ENCODE measurements at regions not wholly inside any gene's neighbourhood (a gene's known extent, or its start where the extent isn't known, plus 50 kb on each side); places are given as distances from the start of the nearest gene placed in this dataset.
"Not testable (repeated sequence)": the region's sequence is repeated elsewhere in the genome, so short reads cannot be mapped to it uniquely, and the experiment has no call there.

DNA sequence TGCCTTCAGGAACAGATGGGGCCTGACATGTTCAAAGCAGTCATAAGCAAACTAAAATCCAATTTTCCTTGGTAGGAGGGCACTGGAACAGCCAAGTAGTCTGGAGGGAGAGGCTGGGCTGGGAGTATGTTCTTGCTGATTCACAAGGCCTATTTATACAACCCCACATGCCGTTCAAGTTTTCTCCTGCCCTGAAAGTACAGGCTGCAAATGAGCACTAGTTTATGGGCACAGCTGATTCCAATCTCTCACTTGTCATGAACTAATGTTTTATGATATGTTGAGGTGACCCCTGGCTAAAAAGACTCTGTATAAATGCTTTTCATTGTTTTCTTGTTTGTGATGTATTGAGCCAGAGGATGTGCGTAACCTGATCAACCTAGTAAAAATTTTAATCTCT, 183.4 kb upstream of the SRD5A2 start:
- no peaks in the 10 kb centered on the region for H3K36me3 ChIP-seq (ENCODE audit: insufficient read depth, insufficient read length, low read length)
- DNase-seq (ENCODE audit: low read depth, low spot score), result no peak
- H3K4me1 ChIP-seq (ENCODE audit: insufficient read depth, insufficient read length), result no peaks in the 10 kb centered on the region
- H3K9me3 ChIP-seq (ENCODE audit: insufficient read depth, low read length), result no peaks in the 10 kb centered on the region
- TF ChIP-seq YY1 (IDR thresholded peaks at IDR 0.05; ENCODE audit: insufficient read depth, insufficient read length) (no peak), SUZ12 (IDR thresholded peaks at IDR 0.05; ENCODE audit: extremely low read depth, insufficient read depth, insufficient read length) (no peak), ZNF274 (IDR thresholded peaks at IDR 0.05; ENCODE audit: low read depth, low read length) (no peak)
- H3K27me3 ChIP-seq (ENCODE audit: insufficient read depth, insufficient read length), result no peaks in the 10 kb centered on the region
- H3K4me3 ChIP-seq (ENCODE audit: insufficient read length, low read depth), result no peak overlapping the region
- no peak overlapping the region for H3K9ac ChIP-seq (ENCODE audit: insufficient read length, low read depth)

DNA sequence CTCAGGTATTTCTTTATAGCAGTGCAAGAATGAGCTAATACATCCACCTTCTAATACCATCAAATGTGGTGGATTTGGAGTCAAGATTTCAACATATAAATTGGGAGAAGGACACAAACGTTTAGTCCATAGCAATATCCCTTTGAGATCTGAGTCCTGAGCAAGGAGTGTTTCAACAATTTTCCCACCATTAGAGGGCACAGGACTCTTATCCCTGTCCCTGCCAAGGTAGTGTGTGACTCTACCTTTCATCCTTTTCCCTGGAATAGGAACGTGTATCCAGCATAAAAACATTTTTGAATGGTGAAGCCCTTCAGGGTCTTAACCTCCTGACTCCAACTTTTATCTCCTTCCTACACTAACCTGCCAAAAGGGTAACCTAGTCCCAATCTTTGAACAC, 181.3 kb upstream of the SRD5A2 start:
- no peak overlapping the region for H3K4me3 ChIP-seq (ENCODE audit: insufficient read length, low read depth)
- no peak overlapping the region for H3K9ac ChIP-seq (ENCODE audit: insufficient read length, low read depth)
- H3K4me1 ChIP-seq (ENCODE audit: insufficient read depth, insufficient read length), result no peaks in the 10 kb centered on the region
- no peaks in the 10 kb centered on the region for H3K9me3 ChIP-seq (ENCODE audit: insufficient read depth, low read length)
- no peak for DNase-seq (ENCODE audit: low read depth, low spot score)
- no peaks in the 10 kb centered on the region for H3K36me3 ChIP-seq (ENCODE audit: insufficient read depth, insufficient read length, low read length)
- TF ChIP-seq YY1 (IDR thresholded peaks at IDR 0.05; ENCODE audit: insufficient read depth, insufficient read length) (no peak), ZNF274 (IDR thresholded peaks at IDR 0.05; ENCODE audit: low read depth, low read length) (no peak), SUZ12 (IDR thresholded peaks at IDR 0.05; ENCODE audit: extremely low read depth, insufficient read depth, insufficient read length) (no peak)
- H3K27me3 ChIP-seq (ENCODE audit: insufficient read depth, insufficient read length), result no peaks in the 10 kb centered on the region

DNA sequence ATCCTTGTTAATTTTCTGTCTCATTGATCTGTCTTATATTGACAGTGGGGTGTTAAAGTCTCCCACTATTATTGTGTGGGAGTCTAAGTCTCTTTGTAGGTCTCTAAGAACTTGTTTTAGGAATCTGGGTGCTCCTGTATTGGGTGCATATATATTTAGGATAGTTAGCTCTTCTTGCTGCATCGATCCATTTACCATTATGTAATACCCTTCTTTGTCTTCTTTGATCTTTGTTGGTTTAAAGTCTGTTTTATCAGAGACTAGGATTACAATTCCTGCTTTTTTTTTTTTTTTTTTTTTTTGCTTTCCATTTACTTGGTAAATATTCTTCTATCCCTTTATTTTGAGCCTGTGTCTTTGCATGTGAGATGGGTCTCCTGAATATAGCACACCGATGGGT, 176.6 kb upstream of the SRD5A2 start:
- DNase-seq (ENCODE audit: low read depth, low spot score); H3K4me1 ChIP-seq (ENCODE audit: insufficient read depth, insufficient read length); H3K4me3 ChIP-seq (ENCODE audit: insufficient read length, low read depth); H3K27me3 ChIP-seq (ENCODE audit: insufficient read depth, insufficient read length); H3K9me3 ChIP-seq (ENCODE audit: insufficient read depth, low read length); H3K9ac ChIP-seq (ENCODE audit: insufficient read length, low read depth); H3K36me3 ChIP-seq (ENCODE audit: insufficient read depth, insufficient read length, low read length): not testable (repeated sequence)

- H3K4me3 ChIP-seq (ENCODE audit: insufficient read length, low read depth); H3K27me3 ChIP-seq (ENCODE audit: insufficient read depth, insufficient read length); DNase-seq (ENCODE audit: low read depth, low spot score); H3K9ac ChIP-seq (ENCODE audit: insufficient read length, low read depth); H3K4me1 ChIP-seq (ENCODE audit: insufficient read depth, insufficient read length); H3K36me3 ChIP-seq (ENCODE audit: insufficient read depth, insufficient read length, low read length): not testable (repeated sequence)
- peaks cover 15% of the 10 kb centered on the region for H3K9me3 ChIP-seq (ENCODE audit: insufficient read depth, low read length)
Observed at GRCh38 chr2:31748746-31749145, 168.0 kb upstream of the SRD5A2 start.

- peaks cover 15% of the 10 kb centered on the region for H3K9me3 ChIP-seq (ENCODE audit: insufficient read depth, low read length)
- H3K4me3 ChIP-seq (ENCODE audit: insufficient read length, low read depth), result no peak overlapping the region
- TF ChIP-seq SUZ12 (IDR thresholded peaks at IDR 0.05; ENCODE audit: extremely low read depth, insufficient read depth, insufficient read length), result no peak
- no peak for TF ChIP-seq YY1 (IDR thresholded peaks at IDR 0.05; ENCODE audit: insufficient read depth, insufficient read length)
- TF ChIP-seq ZNF274 (IDR thresholded peaks at IDR 0.05; ENCODE audit: low read depth, low read length), result no peak
- no peak for DNase-seq (ENCODE audit: low read depth, low spot score)
- H3K27me3 ChIP-seq (ENCODE audit: insufficient read depth, insufficient read length), result no peaks in the 10 kb centered on the region
- H3K4me1 ChIP-seq (ENCODE audit: insufficient read depth, insufficient read length), result no peaks in the 10 kb centered on the region
- no peak overlapping the region for H3K9ac ChIP-seq (ENCODE audit: insufficient read length, low read depth)
- H3K36me3 ChIP-seq (ENCODE audit: insufficient read depth, insufficient read length, low read length), result no peaks in the 10 kb centered on the region
Observed at GRCh38 chr2:31748041-31748440, 167.3 kb upstream of the SRD5A2 start.

GRCh38 chr2:31739161-31739560, 158.4 kb upstream of the SRD5A2 start:
- H3K9ac ChIP-seq (ENCODE audit: insufficient read length, low read depth), result no peak overlapping the region
- H3K36me3 ChIP-seq (ENCODE audit: insufficient read depth, insufficient read length, low read length), result no peaks in the 10 kb centered on the region
- no peaks in the 10 kb centered on the region for H3K27me3 ChIP-seq (ENCODE audit: insufficient read depth, insufficient read length)
- no peak for DNase-seq (ENCODE audit: low read depth, low spot score)
- no peaks in the 10 kb centered on the region for H3K4me1 ChIP-seq (ENCODE audit: insufficient read depth, insufficient read length)
- TF ChIP-seq ZNF274 (IDR thresholded peaks at IDR 0.05; ENCODE audit: low read depth, low read length) (no peak), YY1 (IDR thresholded peaks at IDR 0.05; ENCODE audit: insufficient read depth, insufficient read length) (no peak), SUZ12 (IDR thresholded peaks at IDR 0.05; ENCODE audit: extremely low read depth, insufficient read depth, insufficient read length) (no peak)
- no peak overlapping the region for H3K4me3 ChIP-seq (ENCODE audit: insufficient read length, low read depth)
- no peaks in the 10 kb centered on the region for H3K9me3 ChIP-seq (ENCODE audit: insufficient read depth, low read length)

DNA sequence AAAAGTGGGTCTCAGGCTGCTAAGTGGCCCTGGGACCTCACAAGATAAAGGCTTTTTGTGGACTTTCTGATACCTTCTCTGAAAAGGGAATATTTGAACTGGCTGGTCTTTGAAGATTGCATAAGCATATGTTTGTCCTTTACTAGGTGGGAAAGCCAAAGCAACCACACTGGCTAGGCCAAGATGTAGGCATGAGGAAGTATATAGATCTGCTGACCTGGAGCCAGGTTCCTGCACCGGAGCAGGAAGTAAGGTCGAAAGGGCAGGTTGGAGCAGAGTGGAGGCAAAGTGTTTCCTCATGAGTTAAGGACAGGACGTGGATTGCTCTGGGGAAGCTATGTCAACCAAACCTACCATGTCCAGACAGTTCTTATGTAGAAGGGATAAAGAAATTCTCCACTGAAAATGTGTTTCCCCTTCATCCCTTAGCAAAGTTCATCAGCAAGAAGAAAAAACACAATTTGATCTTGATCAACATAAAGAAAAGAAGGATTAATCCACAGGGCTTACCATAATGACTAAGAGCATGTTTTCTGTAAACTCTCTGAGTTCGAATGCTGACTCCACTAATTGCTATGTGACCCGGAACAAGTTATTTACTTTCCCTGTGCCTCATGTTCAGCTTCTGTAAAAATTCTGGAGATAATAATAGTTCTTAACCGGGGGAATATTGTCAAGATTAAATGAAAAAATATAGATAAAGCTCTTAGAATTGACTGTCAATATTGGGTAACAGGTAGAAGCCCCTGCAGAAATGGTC, 156.1 kb upstream of the SRD5A2 start:
- TF ChIP-seq SUZ12 (IDR thresholded peaks at IDR 0.05; ENCODE audit: extremely low read depth, insufficient read depth, insufficient read length), result no peak
- TF ChIP-seq YY1 (IDR thresholded peaks at IDR 0.05; ENCODE audit: insufficient read depth, insufficient read length), result no peak
- TF ChIP-seq ZNF274 (IDR thresholded peaks at IDR 0.05; ENCODE audit: low read depth, low read length), result no peak
- DNase-seq (ENCODE audit: low read depth, low spot score), result no peak
- no peaks in the 10 kb centered on the region for H3K27me3 ChIP-seq (ENCODE audit: insufficient read depth, insufficient read length)

DNA sequence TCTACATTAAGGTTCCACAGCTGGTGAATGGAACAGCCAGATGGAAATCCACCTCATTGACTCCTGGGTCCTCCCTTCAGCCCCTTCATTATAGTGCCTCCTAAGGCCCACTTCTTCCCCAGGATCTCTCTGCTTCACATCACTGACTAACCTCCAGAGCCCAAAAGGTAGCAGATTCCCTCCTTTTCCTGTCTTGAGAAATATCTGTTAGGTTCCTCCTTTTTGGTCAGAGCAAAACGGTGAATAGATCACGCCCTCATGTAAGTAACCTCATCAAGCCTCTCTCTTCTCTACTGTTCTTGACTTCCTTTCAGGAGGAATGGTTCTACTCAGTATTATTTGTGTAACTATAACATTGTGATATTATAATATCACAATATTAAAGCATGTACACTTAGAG, 155.0 kb upstream of the SRD5A2 start:
- H3K4me1 ChIP-seq (ENCODE audit: insufficient read depth, insufficient read length), result no peaks in the 10 kb centered on the region
- no peak for DNase-seq (ENCODE audit: low read depth, low spot score)
- no peaks in the 10 kb centered on the region for H3K36me3 ChIP-seq (ENCODE audit: insufficient read depth, insufficient read length, low read length)
- no peak overlapping the region for H3K4me3 ChIP-seq (ENCODE audit: insufficient read length, low read depth)
- H3K9ac ChIP-seq (ENCODE audit: insufficient read length, low read depth), result no peak overlapping the region
- no peaks in the 10 kb centered on the region for H3K9me3 ChIP-seq (ENCODE audit: insufficient read depth, low read length)
- H3K27me3 ChIP-seq (ENCODE audit: insufficient read depth, insufficient read length), result no peaks in the 10 kb centered on the region
- no peak for TF ChIP-seq YY1 (IDR thresholded peaks at IDR 0.05; ENCODE audit: insufficient read depth, insufficient read length)
- TF ChIP-seq ZNF274 (IDR thresholded peaks at IDR 0.05; ENCODE audit: low read depth, low read length), result no peak
- TF ChIP-seq SUZ12 (IDR thresholded peaks at IDR 0.05; ENCODE audit: extremely low read depth, insufficient read depth, insufficient read length), result no peak

More for the DNA sequence above, 156.1 kb upstream of the SRD5A2 start:
- no peaks in the 10 kb centered on the region for H3K36me3 ChIP-seq (ENCODE audit: insufficient read depth, insufficient read length, low read length)
- no peak overlapping the region for H3K9ac ChIP-seq (ENCODE audit: insufficient read length, low read depth)
- H3K4me3 ChIP-seq (ENCODE audit: insufficient read length, low read depth), result no peak overlapping the region
- H3K4me1 ChIP-seq (ENCODE audit: insufficient read depth, insufficient read length), result no peaks in the 10 kb centered on the region
- H3K9me3 ChIP-seq (ENCODE audit: insufficient read depth, low read length), result no peaks in the 10 kb centered on the region

All from NT2/D1 (cell line).